B cell (primary cell): ENCODE measurements at regions not wholly inside any gene's neighbourhood (a gene's known extent, or its start where the extent isn't known, plus 50 kb on each side); places are given as distances from the start of the nearest gene placed in this dataset.

Experiments used
- ATAC-seq: fragments of 200-7000 bp; cut with Tn5 transposase; one replicate; pipeline ENCODE4 v1.10.0; 2021; ENCODE audit warnings: low read depth, mild to moderate bottlenecking, moderate number of reproducible peaks, moderate library complexity
- CTCF ChIA-PET: fragments of 350-600 bp; sonication (Branson Sonifier 250); formaldehyde crosslinking; loops from one replicate; lab custom pipeline; 2021; ENCODE audit warnings: antibody characterized with exemption, inconsistent platforms; lab: Charles Lee
- POLR2A ChIA-PET: fragments of 350-600 bp; sonication (Branson Sonifier 250); formaldehyde crosslinking; loops from one replicate; lab custom pipeline; 2021; ENCODE audit warnings: antibody characterized with exemption; lab: Charles Lee
- DNase-seq: peaks from one replicate; pipeline ENCODE4 v3.0.0; 2013
- H2AFZ ChIP-seq: 2 replicates; pipeline ENCODE4 v1.6.1; 2012; ENCODE audit warnings: mild to moderate bottlenecking, low read depth, low read length; ENCODE audit not compliant: insufficient read depth, poor library complexity, severe bottlenecking
- H3K27ac ChIP-seq, 2 donors: 1 replicate in 1 of 2; 2 replicates in 1 of 2; pipeline ENCODE4 v1.5.1; 2012 to 2013; ENCODE audit warnings: low read length in 2 of 2, mild to moderate bottlenecking in 2 of 2, moderate library complexity in 1 of 2
- H3K27me3 ChIP-seq, 4 experiments: fragments of 200-600 bp in 1 of 4; sonication (generic) in 1 of 4; replicated peaks in 1 of 4; 1 replicate in 2 of 4; 2 replicates in 2 of 4; pipeline versions ENCODE4 v1.6.1 to v1.7.0; 2013 to 2016; ENCODE audit warnings: low read length in 3 of 4, mild to moderate bottlenecking in 2 of 4, mixed read lengths in 1 of 4, moderate library complexity in 1 of 4; ENCODE audit not compliant: insufficient read depth in 4 of 4, control insufficient read depth in 3 of 4; ENCODE audit errors: control extremely low read depth in 1 of 4
- H3K36me3 ChIP-seq, 2 experiments: replicated peaks in 1 of 2; 1 replicate in 1 of 2; 2 replicates in 1 of 2; pipeline versions ENCODE4 v1.6.1 to v1.7.1; 2013; ENCODE audit warnings: low read length in 1 of 2; ENCODE audit not compliant: insufficient read depth in 2 of 2, control insufficient read depth in 1 of 2; ENCODE audit errors: control extremely low read depth in 1 of 2, extremely low read depth in 1 of 2
- H3K4me1 ChIP-seq, 2 donors: fragments of 200-600 bp in 1 of 2; sonication (generic) in 1 of 2; 1 replicate in 1 of 2; 2 replicates in 1 of 2; pipeline versions ENCODE4 v1.5.1 to v1.6.1; 2013 to 2017; ENCODE audit warnings: low read length in 2 of 2; ENCODE audit not compliant: control insufficient read depth in 2 of 2, insufficient read depth in 2 of 2
- H3K4me2 ChIP-seq: replicated peaks from 2 replicates; pipeline ENCODE3; 2012; ENCODE audit warnings: mild to moderate bottlenecking, low read depth, low read length; ENCODE audit not compliant: poor library complexity, severe bottlenecking
- H3K4me3 ChIP-seq, 5 experiments: fragments of 200-600 bp in 1 of 5; sonication (generic) in 1 of 5; 1 replicate in 3 of 5; 2 replicates in 2 of 5; pipeline versions ENCODE4 v1.5.1 to v1.7.0; 2011 to 2016; ENCODE audit warnings: low read length in 4 of 5, mild to moderate bottlenecking in 4 of 5, low read depth in 2 of 5, control low read depth in 1 of 5, moderate library complexity in 1 of 5; ENCODE audit not compliant: insufficient read depth in 1 of 5; ENCODE audit errors: control extremely low read depth in 1 of 5, extremely low read depth in 1 of 5
- H3K79me2 ChIP-seq: fragments of 200-600 bp; sonication (generic); one replicate; pipeline ENCODE4 v1.6.0; 2016; ENCODE audit warnings: low read length; ENCODE audit not compliant: control insufficient read depth, insufficient read depth
- H3K9ac ChIP-seq: fragments of 200-600 bp; sonication (generic); 2 replicates; pipeline ENCODE4 v1.6.1; 2017; ENCODE audit warnings: mild to moderate bottlenecking, low read length, moderate library complexity
- H3K9me3 ChIP-seq, 3 donors: one replicate each; pipeline versions ENCODE4 v1.6.1 to v1.7.1; 2013; ENCODE audit warnings: low read length in 2 of 3; ENCODE audit not compliant: control insufficient read depth in 2 of 3, insufficient read depth in 1 of 3; ENCODE audit errors: control extremely low read depth in 1 of 3
- H4K20me1 ChIP-seq: 2 replicates; pipeline ENCODE4 v1.6.0; 2012; ENCODE audit warnings: mild to moderate bottlenecking, low read length; ENCODE audit not compliant: insufficient read depth, control insufficient read depth, poor library complexity, severe bottlenecking
- H3K27ac Mint-ChIP-seq: one replicate; pipeline ENCODE4 v1.8.0; 2021; ENCODE audit warnings: mixed read lengths
- H3K27me3 Mint-ChIP-seq: one replicate; pipeline ENCODE4 v1.8.0; 2021; ENCODE audit warnings: mixed read lengths
- H3K4me1 Mint-ChIP-seq: one replicate; pipeline ENCODE4 v1.8.0; 2021; ENCODE audit warnings: mixed read lengths
- H3K4me3 Mint-ChIP-seq: one replicate; pipeline ENCODE4 v1.8.0; 2021; ENCODE audit warnings: mixed read lengths
- H3K9me3 Mint-ChIP-seq: one replicate; pipeline ENCODE4 v1.8.0; 2022; ENCODE audit warnings: mixed read lengths; ENCODE audit not compliant: insufficient read depth
- EZH2 ChIP-seq: IDR thresholded peaks from 2 replicates; pipeline ENCODE4 v1.6.1; 2012; ENCODE audit warnings: borderline replicate concordance, low read depth, mild to moderate bottlenecking, moderate library complexity, low read length; ENCODE audit not compliant: insufficient read depth, poor library complexity, severe bottlenecking
- WGBS: methylation state at CpG from one replicate; pipeline ENCODE4 v1.1.5; 2013; ENCODE audit warnings: missing lambda C conversion rate; ENCODE audit not compliant: insufficient coverage; 5-methylcytosine and 5-hydroxymethylcytosine counted together
- intact Hi-C: fragments of 100-400 bp; cut with micrococcal nuclease; formaldehyde crosslinking; loops from one replicate; pipeline ENCODE4 v1.10.0; 2022
- TF ChIP-seq, protein P1 (sequence below): fragments of 200-600 bp; IDR thresholded peaks from one replicate; pipeline ENCODE4 v1.8.0; 2022; ENCODE audit warnings: antibody characterized with exemption, mild to moderate bottlenecking

- ChIA-PET CTCF (no interaction called here), POLR2A (no interaction called here)
- Mint-ChIP-seq H3K4me3 (no peak overlapping the region), H3K4me1 (no peaks in the 10 kb centered on the region), H3K27ac (no peak overlapping the region), H3K27me3 (no peaks in the 10 kb centered on the region), H3K9me3 (peaks cover 4% of the 10 kb centered on the region)
- peaks cover 0 to 14% (median 0%) of the 10 kb centered on the region in 3 donors for H3K9me3 ChIP-seq
- DNase-seq (no peak), ATAC-seq (no peak)
- H3K4me2 ChIP-seq: no peak overlapping the region
- no peak overlapping the region for H3K27ac ChIP-seq
- 100% methylated on average over 2 of the region's 4 CpGs for WGBS
- no peaks in the 10 kb centered on the region for H3K27me3 ChIP-seq
- no peak overlapping the region for H3K4me3 ChIP-seq
- no peaks in the 10 kb centered on the region for H4K20me1 ChIP-seq
- no peaks in the 10 kb centered on the region for H3K4me1 ChIP-seq
- TF ChIP-seq, protein P1, sequence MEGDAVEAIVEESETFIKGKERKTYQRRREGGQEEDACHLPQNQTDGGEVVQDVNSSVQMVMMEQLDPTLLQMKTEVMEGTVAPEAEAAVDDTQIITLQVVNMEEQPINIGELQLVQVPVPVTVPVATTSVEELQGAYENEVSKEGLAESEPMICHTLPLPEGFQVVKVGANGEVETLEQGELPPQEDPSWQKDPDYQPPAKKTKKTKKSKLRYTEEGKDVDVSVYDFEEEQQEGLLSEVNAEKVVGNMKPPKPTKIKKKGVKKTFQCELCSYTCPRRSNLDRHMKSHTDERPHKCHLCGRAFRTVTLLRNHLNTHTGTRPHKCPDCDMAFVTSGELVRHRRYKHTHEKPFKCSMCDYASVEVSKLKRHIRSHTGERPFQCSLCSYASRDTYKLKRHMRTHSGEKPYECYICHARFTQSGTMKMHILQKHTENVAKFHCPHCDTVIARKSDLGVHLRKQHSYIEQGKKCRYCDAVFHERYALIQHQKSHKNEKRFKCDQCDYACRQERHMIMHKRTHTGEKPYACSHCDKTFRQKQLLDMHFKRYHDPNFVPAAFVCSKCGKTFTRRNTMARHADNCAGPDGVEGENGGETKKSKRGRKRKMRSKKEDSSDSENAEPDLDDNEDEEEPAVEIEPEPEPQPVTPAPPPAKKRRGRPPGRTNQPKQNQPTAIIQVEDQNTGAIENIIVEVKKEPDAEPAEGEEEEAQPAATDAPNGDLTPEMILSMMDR: no peak
- no peak for TF ChIP-seq EZH2
- H3K36me3 ChIP-seq: no peaks in the 10 kb centered on the region
- no peak overlapping the region for H3K9ac ChIP-seq
- intact Hi-C loops: no loop called here
- H2AFZ ChIP-seq: no peak overlapping the region
- no peaks in the 10 kb centered on the region for H3K79me2 ChIP-seq
Measured at GRCh38 chr16:76835339-76835738, 355.7 kb upstream of the MON1B start.

DNA sequence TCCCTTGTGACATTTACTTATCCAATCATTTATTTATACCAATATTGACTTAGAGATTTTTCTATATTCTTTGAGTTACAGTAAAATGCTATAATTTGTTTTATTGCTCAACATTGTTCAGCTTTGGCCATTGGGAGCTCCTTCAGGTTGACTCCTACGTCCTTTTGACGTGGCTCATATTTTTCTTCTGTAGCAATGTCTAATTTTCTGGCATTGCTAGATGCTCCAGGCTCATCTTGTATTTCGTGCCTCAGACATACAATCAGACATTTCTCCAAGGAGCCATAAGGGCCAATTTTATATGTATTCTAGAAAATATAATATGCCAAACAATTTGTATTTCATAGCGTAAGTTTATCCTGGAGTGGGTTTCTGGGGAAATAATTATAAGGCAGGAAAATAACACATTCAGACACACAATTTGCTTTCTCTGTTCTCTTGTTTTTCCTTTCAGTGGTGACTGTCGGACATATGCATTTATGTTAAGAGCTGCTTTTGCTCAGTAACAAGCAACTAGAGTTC lies 355.1 kb upstream of the MON1B start:
- no peak overlapping the region for H3K4me3 Mint-ChIP-seq
- H4K20me1 ChIP-seq: no peaks in the 10 kb centered on the region
- peaks cover 4% of the 10 kb centered on the region for H3K9me3 Mint-ChIP-seq
- H3K4me1 Mint-ChIP-seq: no peaks in the 10 kb centered on the region
- H3K27me3 ChIP-seq: no peaks in the 10 kb centered on the region
- H3K27ac Mint-ChIP-seq: no peak overlapping the region
- no peak overlapping the region for H3K4me2 ChIP-seq
- DNase-seq (no peak), ATAC-seq (no peak)
- no peak overlapping the region for H3K9ac ChIP-seq
- TF ChIP-seq, protein P1: no peak
- TF ChIP-seq EZH2: no peak
- CTCF ChIA-PET: no interaction called here
- H3K36me3 ChIP-seq: no peaks in the 10 kb centered on the region
- H3K4me1 ChIP-seq: no peaks in the 10 kb centered on the region
- H3K9me3 ChIP-seq: peaks cover 0 to 14% (median 0%) of the 10 kb centered on the region in 3 donors
- no peak overlapping the region for H3K4me3 ChIP-seq
- no peak overlapping the region for H3K27ac ChIP-seq
- WGBS: 100% methylated on average over 2 of the region's 5 CpGs
- no peaks in the 10 kb centered on the region for H3K27me3 Mint-ChIP-seq
- intact Hi-C loops: no loop called here
- POLR2A ChIA-PET: no interaction called here
- no peak overlapping the region for H2AFZ ChIP-seq
- no peaks in the 10 kb centered on the region for H3K79me2 ChIP-seq
